GM12891 (cell line): ENCODE measurements at regions not wholly inside any gene's neighbourhood (a gene's known extent, or its start where the extent isn't known, plus 50 kb on each side); places are given as distances from the start of the nearest gene placed in this dataset.
A peak's percentile ranks its signal among the peaks of the same experiment; 100 is the strongest.

Source experiments
- DNase-seq: peaks from one replicate; pipeline ENCODE4 v3.0.0; 2011; ENCODE audit warnings: low spot score; ENCODE audit not compliant: insufficient read length
- FAIRE-seq: peaks from 2 replicates; lab custom pipeline; 2011; peaks lifted over from hg19 to GRCh38; lab: Jason Lieb, UNC
- PAX5 ChIP-seq: IDR thresholded peaks from 2 replicates; pipeline ENCODE4 v1.6.1; 2011; ENCODE audit warnings: low read length, moderate library complexity, mild to moderate bottlenecking; ENCODE audit not compliant: insufficient read depth, severe bottlenecking
- POLR2A ChIP-seq: IDR thresholded peaks from 2 replicates; pipeline ENCODE4 v1.6.1; 2011; ENCODE audit warnings: low read depth, low read length, control low read depth
- POLR2AphosphoS5 ChIP-seq: IDR thresholded peaks from 2 replicates; pipeline ENCODE4 v1.6.1; 2011; ENCODE audit warnings: low read depth, low read length, control low read depth
- POU2F2 ChIP-seq: IDR thresholded peaks from 2 replicates; pipeline ENCODE4 v1.6.1; 2011; ENCODE audit warnings: low read depth, mild to moderate bottlenecking, control low read depth, low read length, moderate library complexity
- SPI1 ChIP-seq: IDR thresholded peaks from 2 replicates; pipeline ENCODE4 v1.6.1; 2011; ENCODE audit warnings: low read depth, low read length, control low read depth
- TAF1 ChIP-seq: IDR thresholded peaks from 2 replicates; pipeline ENCODE4 v1.6.1; 2011; ENCODE audit warnings: low read depth, low read length, control low read depth

DNA sequence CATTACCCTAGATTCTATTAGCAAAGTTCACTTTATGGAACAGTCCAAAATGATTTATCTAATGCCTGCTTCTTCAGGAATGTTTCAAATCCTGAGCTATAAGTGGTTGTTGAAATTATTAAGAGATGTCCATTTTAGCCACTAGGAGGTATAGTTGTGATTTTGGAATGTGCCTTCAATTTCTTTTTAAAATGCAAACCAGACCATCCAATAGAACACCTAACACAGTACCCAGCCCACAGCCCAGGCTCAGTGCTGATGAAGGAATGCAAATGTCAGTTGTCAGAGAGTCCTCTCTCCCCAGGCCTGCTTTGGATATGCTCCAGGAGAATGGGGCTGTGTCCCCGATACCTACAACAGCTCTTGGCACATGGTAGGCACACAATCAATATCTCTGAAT lies 85.8 kb upstream of the E2F8 start:
- no peak for DNase-seq
- TF ChIP-seq SPI1 (no peak), TAF1 (no peak), POLR2A (no peak), POU2F2 (no peak), PAX5 (no peak), POLR2AphosphoS5 (no peak)
- no peak for FAIRE-seq

DNA sequence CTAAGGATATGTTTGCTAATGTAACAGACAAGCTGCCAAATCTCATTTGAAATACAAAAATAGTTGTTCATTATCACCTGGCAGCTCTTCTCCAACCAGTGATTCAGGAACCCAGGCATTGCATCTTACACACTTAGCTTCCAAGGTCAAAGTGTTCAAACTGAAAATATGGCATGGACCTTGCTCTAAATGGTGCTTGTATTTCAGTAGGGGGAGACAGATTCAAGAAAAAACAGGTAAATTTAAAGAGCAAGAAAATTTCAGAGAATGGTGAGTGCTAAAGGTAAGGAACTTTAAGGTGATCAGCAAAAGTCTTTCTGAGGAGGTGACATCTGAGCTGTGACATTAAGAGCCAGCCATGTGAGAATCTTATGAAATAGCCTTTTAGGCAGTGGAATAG lies 82.8 kb upstream of the E2F8 start:
- TF ChIP-seq SPI1 = no peak
- no peak for TF ChIP-seq POLR2A
- no peak for TF ChIP-seq POLR2AphosphoS5
- no peak for TF ChIP-seq PAX5
- no peak for TF ChIP-seq TAF1
- no peak for TF ChIP-seq POU2F2
- no peak for DNase-seq
- FAIRE-seq = no peak

DNA sequence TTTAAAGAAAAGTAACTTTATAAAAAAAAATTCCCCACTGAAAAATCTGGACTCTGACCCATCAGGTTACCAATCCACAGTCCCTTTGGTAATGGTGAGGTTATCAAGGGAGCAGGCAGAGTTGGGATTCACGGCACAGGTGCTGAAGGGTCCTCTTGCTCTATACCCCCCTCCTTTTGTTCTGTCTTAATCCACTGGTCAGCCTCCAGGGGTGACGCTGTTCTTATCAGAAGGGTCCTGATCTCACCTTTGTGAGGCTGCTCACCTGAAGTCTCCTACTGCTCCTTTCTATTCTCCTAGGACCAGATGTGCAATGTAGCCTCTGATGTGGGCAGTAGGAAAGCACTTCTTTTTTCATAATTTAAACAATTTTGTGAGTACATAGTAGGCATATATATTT lies 80.6 kb upstream of the E2F8 start:
- DNase-seq = no peak
- TF ChIP-seq POU2F2 = no peak
- TF ChIP-seq PAX5 = no peak
- no peak for TF ChIP-seq POLR2A
- TF ChIP-seq POLR2AphosphoS5 = no peak
- no peak for TF ChIP-seq TAF1
- FAIRE-seq = no peak

DNA sequence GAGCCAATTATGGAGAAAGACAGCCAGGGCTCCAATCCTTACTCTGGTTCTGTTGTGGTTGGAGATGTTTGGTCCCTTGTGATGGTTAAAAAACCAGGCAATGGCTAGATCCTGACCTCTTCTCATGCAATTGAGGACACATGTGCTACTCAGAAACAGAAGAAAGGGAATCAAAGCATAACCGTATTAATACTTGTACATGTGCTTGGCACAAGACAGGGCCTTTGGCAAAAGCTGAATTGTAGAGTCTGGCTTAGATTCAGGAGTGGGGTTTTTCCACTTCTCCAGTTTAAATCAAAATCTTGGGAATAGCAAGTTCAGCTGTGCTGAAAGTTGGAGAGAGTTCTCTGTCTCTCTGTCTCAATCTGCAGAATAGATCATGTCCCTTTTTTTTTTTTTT lies 80.1 kb upstream of the E2F8 start:
- no peak for DNase-seq
- FAIRE-seq = no peak
- TF ChIP-seq SPI1 (no peak), POU2F2 (no peak), PAX5 (no peak), TAF1 (no peak), POLR2A (no peak), POLR2AphosphoS5 (no peak)

- FAIRE-seq (no peak), DNase-seq (no peak)
- TF ChIP-seq POU2F2 = no peak
- no peak for TF ChIP-seq TAF1
- TF ChIP-seq SPI1 = no peak
- no peak for TF ChIP-seq POLR2A
- TF ChIP-seq PAX5 = no peak
- TF ChIP-seq POLR2AphosphoS5 = no peak
Measured at GRCh38 chr11:19316434-19316833, 75.7 kb upstream of the E2F8 start.

GRCh38 chr11:19315511-19315910 lies 74.8 kb upstream of the E2F8 start:
- no peak for TF ChIP-seq TAF1
- DNase-seq (no peak), FAIRE-seq (no peak)

DNA sequence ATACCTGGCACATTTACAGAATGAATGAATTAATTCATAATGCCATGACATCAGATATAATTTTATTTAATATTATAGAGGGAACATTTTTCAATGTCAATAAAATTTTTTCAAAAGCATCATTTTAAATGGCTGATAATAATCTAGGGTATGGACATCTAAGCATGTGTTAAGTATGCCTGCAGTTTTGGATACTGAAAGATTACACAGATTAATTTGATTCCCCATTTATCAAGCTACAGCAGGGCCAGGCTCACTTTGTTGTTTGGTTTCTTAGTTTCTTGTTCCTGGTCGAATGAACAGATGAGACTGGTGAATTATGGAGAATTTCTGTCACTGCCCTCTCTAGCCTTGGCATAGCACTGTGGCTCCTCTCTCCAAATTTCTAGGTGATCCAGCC lies 72.4 kb upstream of the E2F8 start:
- TF ChIP-seq SPI1 = no peak
- no peak for TF ChIP-seq POLR2A
- TF ChIP-seq PAX5 = no peak
- TF ChIP-seq POU2F2 = no peak
- no peak for TF ChIP-seq TAF1
- no peak for TF ChIP-seq POLR2AphosphoS5
- DNase-seq (no peak), FAIRE-seq (no peak)

GRCh38 chr11:19311308-19312030 lies 70.7 kb upstream of the E2F8 start:
- TF ChIP-seq SPI1 (no peak), POLR2A (no peak), POLR2AphosphoS5 (no peak), PAX5 (no peak), TAF1 (no peak), POU2F2 (no peak)
- FAIRE-seq (no peak), DNase-seq (peak; percentile 25)

- TF ChIP-seq POLR2A (no peak), POLR2AphosphoS5 (no peak), POU2F2 (no peak), SPI1 (no peak), PAX5 (no peak), TAF1 (no peak)
- FAIRE-seq (no peak), DNase-seq (no peak)
Measured at GRCh38 chr11:19307498-19307897, 66.8 kb upstream of the E2F8 start.

DNA sequence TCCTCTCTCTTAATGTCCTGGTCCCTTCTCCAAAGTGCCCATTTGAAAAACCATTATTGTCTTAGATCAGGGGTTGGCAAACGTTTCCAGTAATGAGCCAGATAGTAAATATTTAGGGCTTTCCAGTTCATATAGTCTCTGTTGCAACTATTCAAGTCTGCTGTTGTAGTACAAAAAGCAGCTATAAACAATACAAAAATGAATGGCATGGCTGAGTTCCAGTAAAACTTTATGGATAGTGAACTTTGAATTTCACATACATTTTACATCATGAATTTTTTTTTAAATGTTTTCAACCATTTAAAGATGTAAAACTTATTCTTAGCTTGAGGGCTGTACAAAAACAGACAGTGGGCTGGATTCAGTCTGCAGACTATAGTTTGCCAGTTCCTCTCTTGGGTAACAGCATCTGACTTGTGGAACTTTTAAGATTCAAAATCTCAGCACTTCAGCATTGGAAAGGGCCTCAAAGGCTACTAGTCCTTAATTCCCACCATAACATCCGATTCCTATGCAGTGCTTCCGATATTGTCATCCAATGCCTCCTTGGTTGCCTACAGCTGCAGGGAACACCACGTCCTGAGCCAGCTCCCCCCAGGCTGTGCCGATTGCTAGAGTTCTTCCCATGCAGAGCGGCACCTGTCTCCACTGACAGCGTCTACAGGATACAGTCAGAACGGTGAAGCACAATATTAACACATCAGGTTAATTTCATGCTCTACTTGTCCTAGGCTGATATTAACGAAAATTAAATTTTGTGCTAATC lies 65.6 kb upstream of the E2F8 start:
- DNase-seq (no peak), FAIRE-seq (no peak)
- TF ChIP-seq POU2F2 = no peak
- no peak for TF ChIP-seq TAF1
- TF ChIP-seq POLR2A = no peak
- TF ChIP-seq POLR2AphosphoS5 = no peak
- TF ChIP-seq SPI1 = no peak

DNA sequence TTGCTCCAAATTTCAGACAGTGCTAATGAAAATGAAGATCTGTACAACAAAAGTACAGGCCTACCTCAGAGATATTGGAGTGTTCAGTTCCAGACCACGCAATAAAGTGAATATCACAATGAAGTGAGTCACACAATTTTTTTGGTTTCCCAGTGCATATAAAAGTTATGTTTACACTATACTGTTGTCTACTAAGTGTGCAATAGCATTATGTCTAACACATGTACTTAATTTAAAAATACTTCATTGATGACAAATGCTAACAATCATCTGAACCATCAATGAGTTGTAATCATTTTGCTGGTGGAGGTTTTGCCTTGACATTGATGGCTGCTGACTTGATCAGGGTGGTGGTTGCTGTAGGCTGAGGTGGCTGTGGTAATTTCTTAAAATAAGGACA lies 60.6 kb upstream of the E2F8 start:
- TF ChIP-seq POLR2A (no peak), POU2F2 (no peak), SPI1 (no peak), POLR2AphosphoS5 (no peak), TAF1 (no peak), PAX5 (no peak)
- FAIRE-seq (no peak), DNase-seq (no peak)
